WTC11 (cell line): ENCODE measurements at regions not wholly inside any gene's neighbourhood (a gene's known extent, or its start where the extent isn't known, plus 50 kb on each side); places are given as distances from the start of the nearest gene placed in this dataset.

ENCODE experiments used
- ATAC-seq: fragments of 200-7000 bp; cut with Tn5 transposase; 2 replicates; pipeline ENCODE4 v1.10.0; 2021; ENCODE audit warnings: mild to moderate bottlenecking, moderate library complexity
- CTCF ChIA-PET: fragments of 300-600 bp; sonication (Branson Sonifier 250); formaldehyde crosslinking; loops from one replicate; lab custom pipeline; 2021; ENCODE audit warnings: antibody characterized with exemption; lab: Charles Lee
- POLR2A ChIA-PET: fragments of 350-600 bp; sonication (Branson Sonifier 250); formaldehyde crosslinking; loops from one replicate; lab custom pipeline; 2021; ENCODE audit warnings: antibody characterized with exemption; lab: Charles Lee
- DNase-seq: peaks from one replicate; pipeline ENCODE4 v3.0.0; 2021; ENCODE audit warnings: low spot score
- H3K27ac Mint-ChIP-seq: 2 replicates; pipeline ENCODE4 v1.8.0; 2021; ENCODE audit warnings: mixed read lengths
- H3K27me3 Mint-ChIP-seq: 2 replicates; pipeline ENCODE4 v1.8.0; 2021; ENCODE audit warnings: low read depth, mild to moderate bottlenecking, moderate library complexity, mixed read lengths
- H3K36me3 Mint-ChIP-seq: 2 replicates; pipeline ENCODE4 v1.8.0; 2021; ENCODE audit warnings: mixed read lengths
- H3K4me1 Mint-ChIP-seq: 2 replicates; pipeline ENCODE4 v1.8.0; 2022; ENCODE audit warnings: mixed read lengths
- H3K4me3 Mint-ChIP-seq: 2 replicates; pipeline ENCODE4 v1.8.0; 2021; ENCODE audit warnings: mild to moderate bottlenecking, moderate library complexity, mixed read lengths
- H3K9me3 Mint-ChIP-seq: 2 replicates; pipeline ENCODE4 v1.8.0; 2021; ENCODE audit warnings: mixed read lengths
- AR ChIP-seq: fragments of 250-450 bp; sonication (Bioruptor Pico); IDR thresholded peaks from 2 replicates; pipeline ENCODE4 v1.9.0; 2021; ENCODE audit warnings: mild to moderate bottlenecking
- ATF3 ChIP-seq: sonication (generic); formaldehyde crosslinking; conservative IDR thresholded peaks from 2 replicates; pipeline ENCODE4 v1.8.1; 2022; ENCODE audit warnings: mild to moderate bottlenecking, missing genetic modification reagents
- CDX4 ChIP-seq: fragments of 250-450 bp; sonication (Bioruptor Pico); IDR thresholded peaks from 2 replicates; pipeline ENCODE4 v1.9.0; 2021; ENCODE audit warnings: moderate library complexity, mild to moderate bottlenecking, inconsistent platforms, borderline replicate concordance
- E2F1 ChIP-seq: sonication (generic); formaldehyde crosslinking; IDR thresholded peaks from 2 replicates; pipeline ENCODE4 v1.8.0; 2022; ENCODE audit warnings: mild to moderate bottlenecking, missing genetic modification reagents
- E2F5 ChIP-seq: sonication (generic); formaldehyde crosslinking; IDR thresholded peaks from 2 replicates; pipeline ENCODE4 v1.8.1; 2022; ENCODE audit warnings: mild to moderate bottlenecking, moderate library complexity, missing genetic modification reagents
- ETV6 ChIP-seq: sonication (generic); formaldehyde crosslinking; IDR thresholded peaks from 2 replicates; pipeline ENCODE4 v1.8.1; 2022; ENCODE audit warnings: mild to moderate bottlenecking, missing genetic modification reagents
- FOXK1 ChIP-seq: sonication (generic); formaldehyde crosslinking; IDR thresholded peaks from 2 replicates; pipeline ENCODE4 v1.8.0; 2022; ENCODE audit warnings: mild to moderate bottlenecking, moderate library complexity, missing genetic modification reagents
- GRHL2 ChIP-seq: fragments of 250-450 bp; sonication (Bioruptor Pico); IDR thresholded peaks from 2 replicates; pipeline ENCODE4 v1.8.0; 2022; ENCODE audit warnings: mild to moderate bottlenecking, moderate library complexity; ENCODE audit not compliant: insufficient replicate concordance, severe bottlenecking
- HMGXB4 ChIP-seq: sonication (generic); formaldehyde crosslinking; IDR thresholded peaks from 2 replicates; pipeline ENCODE4 v1.8.1; 2023; ENCODE audit warnings: mild to moderate bottlenecking, moderate library complexity, missing genetic modification reagents
- IRF1 ChIP-seq: sonication (generic); formaldehyde crosslinking; IDR thresholded peaks from 2 replicates; pipeline ENCODE4 v1.8.0; 2023; ENCODE audit warnings: missing genetic modification reagents
- JAZF1 ChIP-seq: fragments of 250-450 bp; sonication (Bioruptor Pico); IDR thresholded peaks from 2 replicates; pipeline ENCODE4 v1.9.0; 2021; ENCODE audit warnings: moderate library complexity, mild to moderate bottlenecking, inconsistent platforms
- MLX ChIP-seq: sonication (generic); formaldehyde crosslinking; IDR thresholded peaks from 2 replicates; pipeline ENCODE4 v1.8.1; 2023; ENCODE audit warnings: mild to moderate bottlenecking, missing genetic modification reagents, moderate library complexity
- NFYB ChIP-seq: sonication (generic); formaldehyde crosslinking; conservative IDR thresholded peaks from 2 replicates; pipeline ENCODE4 v1.8.0; 2022; ENCODE audit warnings: low read depth, missing genetic modification reagents
- OVOL2 ChIP-seq: fragments of 250-450 bp; sonication (Bioruptor Pico); IDR thresholded peaks from 2 replicates; pipeline ENCODE4 v1.9.0; 2021; ENCODE audit warnings: mild to moderate bottlenecking, borderline replicate concordance
- RELA ChIP-seq: sonication (generic); formaldehyde crosslinking; IDR thresholded peaks from 2 replicates; pipeline ENCODE4 v1.8.1; 2022; ENCODE audit warnings: missing genetic modification reagents, mild to moderate bottlenecking, borderline replicate concordance
- TEAD1 ChIP-seq: sonication (generic); formaldehyde crosslinking; IDR thresholded peaks from 2 replicates; pipeline ENCODE4 v1.8.0; 2022; ENCODE audit warnings: mild to moderate bottlenecking, missing genetic modification reagents
- ZBTB21 ChIP-seq: sonication (generic); formaldehyde crosslinking; IDR thresholded peaks from 2 replicates; pipeline ENCODE4 v1.8.1; 2023; ENCODE audit warnings: mild to moderate bottlenecking, missing genetic modification reagents, borderline replicate concordance
- ZNF219 ChIP-seq: sonication (generic); formaldehyde crosslinking; IDR thresholded peaks from 2 replicates; pipeline ENCODE4 v1.8.0; 2023; ENCODE audit warnings: missing genetic modification reagents, mild to moderate bottlenecking, borderline replicate concordance
- ZNF232 ChIP-seq: sonication (generic); formaldehyde crosslinking; IDR thresholded peaks from 2 replicates; pipeline ENCODE4 v1.8.0; 2022; ENCODE audit warnings: mild to moderate bottlenecking, missing genetic modification reagents
- ZNF396 ChIP-seq: fragments of 250-450 bp; sonication (Bioruptor Pico); IDR thresholded peaks from 2 replicates; pipeline ENCODE4 v1.8.0; 2021; ENCODE audit warnings: mild to moderate bottlenecking, moderate library complexity, borderline replicate concordance
- ZSCAN18 ChIP-seq: fragments of 250-450 bp; sonication (Bioruptor Pico); IDR thresholded peaks from 2 replicates; pipeline ENCODE4 v2.1.2; 2022; ENCODE audit warnings: mild to moderate bottlenecking, moderate library complexity

- Mint-ChIP-seq H3K27me3 (peaks cover 3% of the 10 kb centered on the region; the same call in 1 of the 2 replicates), H3K9me3 (peaks cover 19% of the 10 kb centered on the region), H3K36me3 (peaks cover 6% of the 10 kb centered on the region), H3K4me3 (no peak overlapping the region), H3K27ac (no peak overlapping the region), H3K4me1 (peaks cover 2% of the 10 kb centered on the region; the same call in 1 of the 2 replicates)
- ChIA-PET POLR2A (no interaction called here), CTCF (interaction anchor here (1.2 kb wide), 1 partner anchor 608 kb away, joined by 3 read pairs; no protein-coding TSS in a partner anchor)
- DNase-seq (no peak), ATAC-seq (no peak)
- TF ChIP-seq RELA = no peak
- no peak for TF ChIP-seq ZSCAN18 (CRISPR knock-in tag)
- no peak for TF ChIP-seq ETV6
- TF ChIP-seq AR = no peak
- no peak for TF ChIP-seq OVOL2 (CRISPR knock-in tag)
- no peak for TF ChIP-seq TEAD1 (CRISPR knock-in tag)
- TF ChIP-seq ZNF219 = no peak
- no peak for TF ChIP-seq GRHL2
- TF ChIP-seq CDX4 (CRISPR knock-in tag) = no peak
- no peak for TF ChIP-seq E2F5 (CRISPR knock-in tag)
- no peak for TF ChIP-seq ZNF396 (CRISPR knock-in tag)
- no peak for TF ChIP-seq NFYB (CRISPR knock-in tag)
- TF ChIP-seq MLX (CRISPR knock-in tag) = no peak
- no peak for TF ChIP-seq E2F1
These were observed 131.0 kb upstream of the N4BP1 start for GRCh38 chr16:48740964-48741363.

- Mint-ChIP-seq H3K4me3 (no peak overlapping the region), H3K27me3 (peaks cover 5% of the 10 kb centered on the region; the same call in 1 of the 2 replicates), H3K36me3 (no peaks in the 10 kb centered on the region), H3K27ac (no peak overlapping the region), H3K9me3 (peaks cover 5% of the 10 kb centered on the region; the same call in 1 of the 2 replicates), H3K4me1 (peaks cover 2% of the 10 kb centered on the region; the same call in 1 of the 2 replicates)
- ChIA-PET CTCF (interaction anchor here (0.6 kb wide), 1 partner anchor 612 kb away, joined by 5 read pairs; no protein-coding TSS in a partner anchor), POLR2A (no interaction called here)
- ATAC-seq (no peak), DNase-seq (no peak)
- TF ChIP-seq IRF1 (CRISPR knock-in tag) (no peak), FOXK1 (no peak), ZBTB21 (CRISPR knock-in tag) (no peak), OVOL2 (CRISPR knock-in tag) (no peak), ZNF219 (no peak), JAZF1 (CRISPR knock-in tag) (no peak), HMGXB4 (CRISPR knock-in tag) (no peak), ATF3 (CRISPR knock-in tag) (no peak), ZNF232 (CRISPR knock-in tag) (no peak)
These were observed 124.2 kb upstream of the N4BP1 start for GRCh38 chr16:48734220-48734619.
